HEK293 (cell line): ENCODE measurements at regions not wholly inside any gene's neighbourhood (a gene's known extent, or its start where the extent isn't known, plus 50 kb on each side); places are given as distances from the start of the nearest gene placed in this dataset.
A peak's percentile ranks its signal among the peaks of the same experiment; 100 is the strongest.

Experiments
- CTCF ChIA-PET: fragments of 350-600 bp; formaldehyde crosslinking; extraction: SDS; loops from one replicate; lab custom pipeline; 2021; ENCODE audit warnings: antibody characterized with exemption; lab: Yijun Ruan, JAX
- POLR2A ChIA-PET: fragments of 300-600 bp; formaldehyde crosslinking; extraction: SDS; loops from one replicate; lab custom pipeline; 2020; ENCODE audit warnings: antibody characterized with exemption, inconsistent platforms; lab: Yijun Ruan, JAX
- H3K27ac ChIP-seq: fragments of 200-500 bp; sonication (Bioruptor generic); 2 replicates; pipeline ENCODE4 v1.5.1; 2014; ENCODE audit warnings: low read depth, low read length, control low read depth, inconsistent platforms; ENCODE audit errors: extremely low read depth
- H3K36me3 ChIP-seq, 2 experiments: fragments of 200-500 bp in 1 of 2; sonication (Bioruptor generic) in 1 of 2; 1 replicate in 1 of 2; 2 replicates in 1 of 2; pipeline ENCODE4 v1.5.1; 2014 to 2017; ENCODE audit warnings: inconsistent platforms in 2 of 2, low read length in 2 of 2; ENCODE audit not compliant: control insufficient read depth in 2 of 2, insufficient read depth in 1 of 2
- H3K4me1 ChIP-seq: fragments of 200-500 bp; sonication (Bioruptor generic); 2 replicates; pipeline ENCODE4 v1.5.1; 2014; ENCODE audit warnings: mild to moderate bottlenecking, low read length, inconsistent platforms; ENCODE audit not compliant: control insufficient read depth, insufficient read depth
- H3K4me3 ChIP-seq: 2 replicates; pipeline ENCODE4 v1.5.1; 2011; ENCODE audit warnings: low read depth, mild to moderate bottlenecking, control low read depth, low read length, moderate library complexity
- H3K9me3 ChIP-seq: fragments of 200-500 bp; sonication (Bioruptor generic); 2 replicates; pipeline ENCODE4 v1.5.1; 2014; ENCODE audit warnings: low read depth, low read length, inconsistent platforms; ENCODE audit not compliant: control insufficient read depth, insufficient read depth
- KLF10 ChIP-seq: fragments of 450-650 bp; IDR thresholded peaks from 2 replicates; pipeline ENCODE4 v1.5.1; 2018; ENCODE audit warnings: missing biosample characterization, mild to moderate bottlenecking, missing genetic modification characterization
- KLF7 ChIP-seq: fragments of 450-650 bp; formaldehyde crosslinking; IDR thresholded peaks from 2 replicates; pipeline ENCODE4 v1.5.1; 2016; ENCODE audit warnings: missing biosample characterization, missing genetic modification characterization, borderline replicate concordance
- SETDB1 ChIP-seq: IDR thresholded peaks from one replicate; pipeline ENCODE4 v1.6.1; 2017; ENCODE audit warnings: mild to moderate bottlenecking, low read length, moderate library complexity, mixed read lengths; ENCODE audit not compliant: insufficient read length
- ZFHX2 ChIP-seq: fragments of 450-650 bp; formaldehyde crosslinking; conservative IDR thresholded peaks from 2 replicates; pipeline ENCODE4 v1.5.1; 2016; ENCODE audit warnings: missing biosample characterization, missing genetic modification characterization
- ZNF112 ChIP-seq: fragments of 450-650 bp; formaldehyde crosslinking; IDR thresholded peaks from 2 replicates; pipeline ENCODE4 v1.5.0; 2017; ENCODE audit warnings: missing biosample characterization, missing genetic modification characterization
- ZNF132 ChIP-seq: fragments of 450-650 bp; formaldehyde crosslinking; IDR thresholded peaks from 2 replicates; pipeline ENCODE4 v1.5.1; 2017; ENCODE audit warnings: missing biosample characterization, missing genetic modification characterization, borderline replicate concordance
- ZNF140 ChIP-seq: fragments of 450-650 bp; formaldehyde crosslinking; IDR thresholded peaks from 2 replicates; pipeline ENCODE4 v1.5.1; 2016; ENCODE audit warnings: missing biosample characterization, missing genetic modification characterization
- ZNF223 ChIP-seq: fragments of 450-650 bp; formaldehyde crosslinking; IDR thresholded peaks from 2 replicates; pipeline ENCODE4 v1.5.1; 2016; ENCODE audit warnings: missing biosample characterization, missing genetic modification characterization
- ZNF366 ChIP-seq: fragments of 450-650 bp; formaldehyde crosslinking; conservative IDR thresholded peaks from 2 replicates; pipeline ENCODE4 v1.5.1; 2016; ENCODE audit warnings: missing biosample characterization, missing genetic modification characterization
- ZNF473 ChIP-seq: fragments of 450-650 bp; formaldehyde crosslinking; IDR thresholded peaks from 2 replicates; pipeline ENCODE4 v1.5.1; 2017; ENCODE audit warnings: missing biosample characterization, missing genetic modification characterization
- ZNF48 ChIP-seq: fragments of 450-650 bp; formaldehyde crosslinking; IDR thresholded peaks from 2 replicates; pipeline ENCODE4 v1.5.1; 2016; ENCODE audit warnings: missing biosample characterization, missing genetic modification characterization
- ZNF544 ChIP-seq: fragments of 450-650 bp; formaldehyde crosslinking; IDR thresholded peaks from 2 replicates; pipeline ENCODE4 v1.5.0; 2017; ENCODE audit warnings: missing biosample characterization, missing genetic modification characterization
- ZNF747 ChIP-seq: fragments of 450-650 bp; formaldehyde crosslinking; IDR thresholded peaks from 2 replicates; pipeline ENCODE4 v1.5.1; 2016; ENCODE audit warnings: missing biosample characterization, missing genetic modification characterization
- ZSCAN16 ChIP-seq: fragments of 450-650 bp; formaldehyde crosslinking; IDR thresholded peaks from 2 replicates; pipeline ENCODE4 v1.5.1; 2016; ENCODE audit warnings: missing biosample characterization, missing genetic modification characterization
- ZXDB ChIP-seq: fragments of 450-650 bp; formaldehyde crosslinking; IDR thresholded peaks from 2 replicates; pipeline ENCODE4 v1.5.1; 2016; ENCODE audit warnings: missing biosample characterization, missing genetic modification characterization
- TF ChIP-seq, protein P1 (sequence below): fragments of 450-650 bp; formaldehyde crosslinking; IDR thresholded peaks from 2 replicates; pipeline ENCODE4 v1.5.1; 2016; ENCODE audit warnings: missing biosample characterization, missing genetic modification characterization
- TF ChIP-seq, protein P2 (sequence below): fragments of 450-650 bp; formaldehyde crosslinking; IDR thresholded peaks from 2 replicates; pipeline ENCODE4 v1.5.1; 2016; ENCODE audit warnings: missing biosample characterization, missing genetic modification characterization
- TF ChIP-seq, protein P3 (sequence below): fragments of 450-650 bp; formaldehyde crosslinking; IDR thresholded peaks from 2 replicates; pipeline ENCODE4 v1.5.1; 2017; ENCODE audit warnings: missing biosample characterization, mild to moderate bottlenecking, missing genetic modification characterization, moderate library complexity

DNA sequence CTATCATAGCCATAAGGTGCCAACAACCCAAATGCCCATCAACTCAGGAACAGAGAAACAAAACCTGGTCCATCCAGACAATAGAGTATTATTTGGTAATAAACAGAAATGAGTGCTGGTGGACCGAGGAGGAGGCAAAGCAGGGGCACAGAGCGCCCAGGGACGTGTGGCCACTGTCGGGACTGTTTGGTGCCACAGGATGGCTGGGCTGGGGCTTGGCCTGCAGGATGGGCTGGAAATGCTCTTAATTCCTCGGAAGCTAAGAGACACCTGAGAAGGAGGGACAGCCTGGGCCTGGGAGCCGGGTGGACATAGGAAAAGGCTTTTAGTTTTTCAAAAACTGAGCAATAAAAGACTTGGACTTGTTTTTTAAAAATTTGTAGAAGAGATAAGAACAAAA lies 216.4 kb downstream of the DLL1 start (continued):
- TF ChIP-seq, protein P1, sequence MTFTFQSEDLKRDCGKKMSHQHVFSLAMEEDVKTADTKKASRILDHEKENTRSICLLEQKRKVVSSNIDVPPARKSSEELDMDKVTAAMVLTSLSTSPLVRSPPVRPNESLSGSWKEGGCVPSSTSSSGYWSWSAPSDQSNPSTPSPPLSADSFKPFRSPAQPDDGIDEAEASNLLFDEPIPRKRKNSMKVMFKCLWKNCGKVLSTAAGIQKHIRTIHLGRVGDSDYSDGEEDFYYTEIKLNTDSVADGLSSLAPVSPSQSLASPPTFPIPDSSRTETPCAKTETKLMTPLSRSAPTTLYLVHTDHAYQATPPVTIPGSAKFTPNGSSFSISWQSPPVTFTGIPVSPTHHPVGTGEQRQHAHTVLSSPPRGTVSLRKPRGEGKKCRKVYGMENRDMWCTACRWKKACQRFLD (tag by site-specific recombination), result no peak
- TF ChIP-seq ZSCAN16 (tag by site-specific recombination) (no peak), ZNF747 (tag by site-specific recombination) (no peak), ZXDB (no peak)
- TF ChIP-seq, protein P2, sequence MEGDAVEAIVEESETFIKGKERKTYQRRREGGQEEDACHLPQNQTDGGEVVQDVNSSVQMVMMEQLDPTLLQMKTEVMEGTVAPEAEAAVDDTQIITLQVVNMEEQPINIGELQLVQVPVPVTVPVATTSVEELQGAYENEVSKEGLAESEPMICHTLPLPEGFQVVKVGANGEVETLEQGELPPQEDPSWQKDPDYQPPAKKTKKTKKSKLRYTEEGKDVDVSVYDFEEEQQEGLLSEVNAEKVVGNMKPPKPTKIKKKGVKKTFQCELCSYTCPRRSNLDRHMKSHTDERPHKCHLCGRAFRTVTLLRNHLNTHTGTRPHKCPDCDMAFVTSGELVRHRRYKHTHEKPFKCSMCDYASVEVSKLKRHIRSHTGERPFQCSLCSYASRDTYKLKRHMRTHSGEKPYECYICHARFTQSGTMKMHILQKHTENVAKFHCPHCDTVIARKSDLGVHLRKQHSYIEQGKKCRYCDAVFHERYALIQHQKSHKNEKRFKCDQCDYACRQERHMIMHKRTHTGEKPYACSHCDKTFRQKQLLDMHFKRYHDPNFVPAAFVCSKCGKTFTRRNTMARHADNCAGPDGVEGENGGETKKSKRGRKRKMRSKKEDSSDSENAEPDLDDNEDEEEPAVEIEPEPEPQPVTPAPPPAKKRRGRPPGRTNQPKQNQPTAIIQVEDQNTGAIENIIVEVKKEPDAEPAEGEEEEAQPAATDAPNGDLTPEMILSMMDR (tag by site-specific recombination), result no peak
- TF ChIP-seq, all 188 proteins: peak for 0

DNA sequence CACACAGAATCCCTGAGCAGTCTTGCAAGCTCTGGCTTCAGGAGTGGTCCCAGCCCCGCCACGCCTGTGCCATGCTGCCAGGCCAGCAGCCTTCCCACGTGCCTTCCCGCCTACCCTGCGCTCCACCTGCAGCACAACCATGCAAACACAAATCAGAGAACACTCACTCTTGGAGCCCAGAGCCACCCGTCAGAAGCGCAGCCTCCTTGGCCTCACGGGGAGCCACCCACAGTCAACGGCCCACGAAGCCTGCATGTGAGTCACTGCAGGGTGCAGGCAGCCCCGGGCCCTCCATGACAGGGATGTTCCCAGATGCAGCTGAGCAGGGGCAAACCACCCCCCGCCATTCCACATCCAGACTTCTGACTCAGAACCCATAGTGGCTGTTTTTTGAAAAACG lies 217.0 kb downstream of the DLL1 start:
- Histone ChIP-seq H3K9me3 (no peaks in the 10 kb centered on the region), H3K36me3 (no peaks in the 10 kb centered on the region), H3K4me1 (no peaks in the 10 kb centered on the region), H3K4me3 (no peak overlapping the region), H3K27ac (no peak overlapping the region)
- TF ChIP-seq, protein P3, sequence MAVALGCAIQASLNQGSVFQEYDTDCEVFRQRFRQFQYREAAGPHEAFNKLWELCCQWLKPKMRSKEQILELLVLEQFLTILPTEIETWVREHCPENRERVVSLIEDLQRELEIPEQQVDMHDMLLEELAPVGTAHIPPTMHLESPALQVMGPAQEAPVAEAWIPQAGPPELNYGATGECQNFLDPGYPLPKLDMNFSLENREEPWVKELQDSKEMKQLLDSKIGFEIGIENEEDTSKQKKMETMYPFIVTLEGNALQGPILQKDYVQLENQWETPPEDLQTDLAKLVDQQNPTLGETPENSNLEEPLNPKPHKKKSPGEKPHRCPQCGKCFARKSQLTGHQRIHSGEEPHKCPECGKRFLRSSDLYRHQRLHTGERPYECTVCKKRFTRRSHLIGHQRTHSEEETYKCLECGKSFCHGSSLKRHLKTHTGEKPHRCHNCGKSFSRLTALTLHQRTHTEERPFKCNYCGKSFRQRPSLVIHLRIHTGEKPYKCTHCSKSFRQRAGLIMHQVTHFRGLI (tag by site-specific recombination), result no peak
- TF ChIP-seq ZNF366 (tag by site-specific recombination), result no peak
- TF ChIP-seq ZNF112, result no peak
- TF ChIP-seq ZFHX2 (tag by site-specific recombination), result peak; percentile 34; the same call in 1 of the 2 replicates
- ChIA-PET CTCF (interaction anchor here (0.6 kb wide), 1 partner anchor 127 kb away, joined by 3 read pairs; no protein-coding TSS in a partner anchor), POLR2A (no interaction called here)

DNA sequence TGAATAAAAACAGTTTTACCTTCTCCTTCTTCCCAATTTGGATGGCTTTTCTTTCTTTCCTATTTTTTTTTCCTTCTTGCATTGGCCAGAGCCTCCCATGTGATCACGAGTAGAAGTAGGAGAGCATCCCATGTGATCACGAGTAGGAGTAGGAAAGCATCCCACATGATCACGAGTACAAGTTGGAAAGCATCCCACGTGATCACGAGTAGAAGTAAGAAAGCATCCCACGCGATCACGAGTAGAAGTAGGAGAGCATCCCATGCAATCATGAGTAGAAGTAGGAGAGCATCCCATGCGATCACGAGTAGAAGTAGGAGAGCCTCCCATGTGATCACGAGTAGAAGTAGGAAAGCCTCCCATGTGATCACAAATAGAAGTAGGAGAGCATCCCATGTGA lies 218.6 kb downstream of the DLL1 start:
- Histone ChIP-seq H3K36me3 (no peaks in the 10 kb centered on the region), H3K9me3 (no peaks in the 10 kb centered on the region), H3K27ac (no peak overlapping the region), H3K4me3 (no peak overlapping the region), H3K4me1 (no peaks in the 10 kb centered on the region)
- no peak for TF ChIP-seq ZNF223 (tag by site-specific recombination)
- TF ChIP-seq ZNF48, result no peak
- no peak for TF ChIP-seq ZNF544 (tag by site-specific recombination)
- TF ChIP-seq KLF10, result no peak
- CTCF ChIA-PET, result no interaction called here
- POLR2A ChIA-PET, result no interaction called here

DNA sequence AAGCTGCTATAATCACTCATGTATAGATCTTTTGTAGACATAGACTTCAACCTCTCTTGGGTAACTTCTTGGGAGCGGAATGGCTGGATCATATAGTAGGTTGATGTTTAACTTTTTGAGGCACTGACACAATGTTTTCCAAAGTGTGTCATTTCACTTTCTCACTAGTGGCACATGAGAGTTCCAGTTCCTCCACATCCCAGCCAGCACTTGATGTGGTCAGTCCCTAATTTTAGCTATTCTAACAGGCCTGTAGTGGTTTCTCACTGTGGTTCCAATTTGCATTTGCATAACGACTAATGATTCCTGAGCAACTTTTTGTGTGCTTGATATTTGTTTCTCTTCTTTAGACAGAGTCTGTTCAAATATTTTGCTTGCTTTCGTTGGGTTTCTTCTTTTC lies 221.3 kb downstream of the DLL1 start:
- TF ChIP-seq KLF7 (tag by site-specific recombination) (no peak), ZNF140 (peak; percentile 54; the same call in 1 of the 2 replicates), ZNF473 (tag by site-specific recombination) (no peak), SETDB1 (peak; percentile 25), ZNF132 (tag by site-specific recombination) (no peak)
- Histone ChIP-seq H3K36me3 (no peaks in the 10 kb centered on the region), H3K9me3 (no peaks in the 10 kb centered on the region), H3K4me1 (no peaks in the 10 kb centered on the region), H3K4me3 (no peak overlapping the region), H3K27ac (no peak overlapping the region)
- ChIA-PET CTCF (no interaction called here), POLR2A (no interaction called here)
